AG04450 (cell line): ENCODE measurements at regions not wholly inside any gene's neighbourhood (a gene's known extent, or its start where the extent isn't known, plus 50 kb on each side); places are given as distances from the start of the nearest gene placed in this dataset.

Experiments used
- CTCF ChIA-PET: fragments of 300-600, 350-600 bp; formaldehyde crosslinking; extraction: SDS; loops from one replicate; lab custom pipeline; 2022; ENCODE audit warnings: antibody characterized with exemption, inconsistent platforms; lab: Charles Lee
- POLR2A ChIA-PET: fragments of 350-600 bp; formaldehyde crosslinking; extraction: SDS; loops from one replicate; lab custom pipeline; 2021; ENCODE audit warnings: antibody characterized with exemption, inconsistent platforms; lab: Yijun Ruan, JAX
- DNase-seq: peaks from one replicate; pipeline ENCODE4 v3.0.0-alpha.2; 2011; ENCODE audit warnings: low read depth, low spot score
- H3K27ac ChIP-seq: one replicate; pipeline ENCODE4 v1.5.1; 2012; ENCODE audit warnings: low read depth, low read length, control low read depth
- H3K27me3 ChIP-seq: one replicate; pipeline ENCODE4 v1.6.0; 2012; ENCODE audit warnings: low read length; ENCODE audit not compliant: control insufficient read depth, insufficient read depth
- H3K4me3 ChIP-seq: 2 replicates; pipeline ENCODE4 v1.5.1; 2011; ENCODE audit warnings: mild to moderate bottlenecking, low read depth, low read length, control low read depth
- H3K9me3 ChIP-seq: 2 replicates; pipeline ENCODE4 v1.5.1; 2012; ENCODE audit warnings: low read length; ENCODE audit not compliant: control insufficient read depth, insufficient read depth
- CTCF ChIP-seq: IDR thresholded peaks from 2 replicates; pipeline ENCODE4 v1.5.1; 2011; ENCODE audit warnings: low read depth, low read length, control low read depth, inconsistent platforms

- no peak for DNase-seq
- H3K9me3 ChIP-seq, result no peaks in the 10 kb centered on the region
- ChIA-PET CTCF (no interaction called here), POLR2A (no interaction called here)
- H3K27ac ChIP-seq, result no peak overlapping the region
- H3K27me3 ChIP-seq, result no peaks in the 10 kb centered on the region
- no peak overlapping the region for H3K4me3 ChIP-seq
- TF ChIP-seq CTCF, result no peak
These were observed 595.2 kb downstream of the ZIC1 start for GRCh38 chr3:148004331-148004730.

GRCh38 chr3:148005456-148005855 lies 596.3 kb downstream of the ZIC1 start:
- H3K4me3 ChIP-seq, result no peak overlapping the region
- CTCF ChIA-PET, result no interaction called here
- no peaks in the 10 kb centered on the region for H3K27me3 ChIP-seq
- no peak for TF ChIP-seq CTCF
- POLR2A ChIA-PET, result no interaction called here
- H3K27ac ChIP-seq, result no peak overlapping the region
- no peak for DNase-seq
- no peaks in the 10 kb centered on the region for H3K9me3 ChIP-seq

DNA sequence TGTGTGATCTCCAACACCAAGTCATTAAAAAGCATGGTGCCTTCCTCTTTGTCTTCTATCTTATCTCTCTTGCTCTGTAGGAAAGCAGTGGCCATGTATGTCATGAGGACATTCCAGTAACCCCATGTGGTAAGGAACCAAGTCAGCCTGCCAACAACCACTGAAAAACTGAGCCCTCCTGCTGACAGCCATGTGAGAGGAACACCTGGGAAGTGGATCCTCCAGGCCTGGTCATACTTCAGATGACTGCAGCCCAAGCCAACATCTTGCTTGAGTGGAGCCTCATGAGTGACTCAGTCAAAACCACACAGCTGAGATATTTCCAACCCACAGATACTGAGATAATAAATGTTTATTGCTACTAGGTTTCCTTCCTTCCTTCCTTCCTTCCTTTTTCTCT lies 597.3 kb downstream of the ZIC1 start:
- ChIA-PET POLR2A (no interaction called here), CTCF (no interaction called here)
- DNase-seq, result peak; percentile 21

DNA sequence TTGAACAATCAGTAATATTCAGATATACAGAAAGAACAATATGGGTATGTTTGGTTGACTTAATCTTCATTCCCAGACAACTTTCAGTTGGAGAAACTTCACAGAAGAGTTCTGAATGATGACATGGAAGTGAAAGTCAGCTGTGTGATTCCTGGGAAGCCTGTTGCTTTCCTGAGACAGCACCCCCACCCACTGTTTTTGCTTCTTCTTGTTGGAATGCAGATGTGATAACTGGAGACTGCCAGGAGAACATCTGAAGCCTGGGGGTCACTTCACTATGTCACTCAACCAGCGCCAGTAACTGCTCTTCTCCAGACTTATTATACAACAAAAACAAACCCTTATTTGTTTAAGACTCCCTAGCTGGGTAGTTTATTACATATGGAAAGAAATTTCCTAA lies 599.4 kb downstream of the ZIC1 start:
- ChIA-PET POLR2A (no interaction called here), CTCF (no interaction called here)
- Histone ChIP-seq H3K9me3 (no peaks in the 10 kb centered on the region), H3K4me3 (no peak overlapping the region), H3K27me3 (no peaks in the 10 kb centered on the region), H3K27ac (no peak overlapping the region)
- no peak for DNase-seq
- no peak for TF ChIP-seq CTCF

More for the DNA sequence above, 597.3 kb downstream of the ZIC1 start:
- Histone ChIP-seq H3K27ac (no peak overlapping the region), H3K27me3 (no peaks in the 10 kb centered on the region), H3K9me3 (no peaks in the 10 kb centered on the region), H3K4me3 (no peak overlapping the region)
- TF ChIP-seq CTCF, result no peak

DNA sequence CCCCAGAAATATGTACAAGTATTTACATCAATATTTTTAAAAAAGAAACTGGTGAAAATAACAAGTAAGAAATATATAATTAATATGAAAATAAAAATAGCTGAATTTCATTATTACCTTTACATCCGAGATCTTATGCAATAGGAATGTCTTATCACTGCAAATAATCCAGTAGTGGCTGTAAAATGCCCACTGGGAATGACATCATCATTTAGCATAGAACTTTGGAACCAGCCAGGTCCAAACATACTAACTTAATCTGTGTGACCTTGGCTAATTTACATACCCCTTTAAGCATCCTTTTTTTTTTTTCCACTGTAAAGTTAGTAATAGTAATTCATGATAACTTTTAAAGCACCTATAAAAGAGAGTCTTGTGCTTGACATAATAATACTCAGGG lies 611.7 kb downstream of the ZIC1 start:
- TF ChIP-seq CTCF, result no peak
- Histone ChIP-seq H3K27me3 (no peaks in the 10 kb centered on the region), H3K4me3 (no peak overlapping the region), H3K9me3 (no peaks in the 10 kb centered on the region), H3K27ac (no peak overlapping the region)
- ChIA-PET CTCF (interaction anchor here (1.7 kb wide), 1 partner anchor 57 kb away, joined by 4 read pairs; no protein-coding TSS in a partner anchor), POLR2A (no interaction called here)
- no peak for DNase-seq
